IMR-90 (cell line): ENCODE measurements at regions not wholly inside any gene's neighbourhood (a gene's known extent, or its start where the extent isn't known, plus 50 kb on each side); places are given as distances from the start of the nearest gene placed in this dataset.

Experiments used
- ATAC-seq: fragments of 200-7000 bp; cut with Tn5 transposase; 2 replicates; pipeline ENCODE4 v1.9.1; 2020; ENCODE audit warnings: low read depth, mild to moderate bottlenecking, moderate library complexity
- BruUV-seq: library from RNA; stranded (reverse); fragments of 400-500 nt; replicated peaks from 2 replicates; lab custom pipeline; 2021; lab: Mats Ljungman, UMichigan
- CTCF ChIA-PET: fragments of 300-600 bp; formaldehyde crosslinking; extraction: SDS; loops from one replicate; lab custom pipeline; 2021; ENCODE audit warnings: antibody characterized with exemption; lab: Yijun Ruan, JAX
- POLR2A ChIA-PET: fragments of 300-600 bp; sonication (Branson Sonifier 250); formaldehyde crosslinking; loops from one replicate; lab custom pipeline; 2022; ENCODE audit warnings: antibody characterized with exemption; ENCODE audit not compliant: unreplicated experiment; lab: Charles Lee
- DNase-seq: peaks from one replicate; pipeline ENCODE4 v3.0.0; 2013
- H2AFZ ChIP-seq: replicated peaks from 2 replicates; pipeline ENCODE3; 2013; ENCODE audit warnings: low read length, mild to moderate bottlenecking; ENCODE audit not compliant: poor library complexity
- H2AK5ac ChIP-seq: 2 replicates; pipeline ENCODE4 v1.6.1; 2013; ENCODE audit warnings: low read depth, low read length, inconsistent platforms
- H2AK9ac ChIP-seq: replicated peaks from 2 replicates; pipeline ENCODE3; 2013; ENCODE audit warnings: mild to moderate bottlenecking, low read depth, low read length, moderate library complexity; ENCODE audit not compliant: poor library complexity
- H2BK120ac ChIP-seq: 2 replicates; pipeline ENCODE4 v1.6.1; 2013; ENCODE audit warnings: low read depth, low read length, inconsistent platforms
- H2BK15ac ChIP-seq: 3 replicates; pipeline ENCODE4 v1.6.1; 2013; ENCODE audit warnings: low read depth, low read length, inconsistent platforms
- H2BK20ac ChIP-seq: 2 replicates; pipeline ENCODE4 v1.6.1; 2013; ENCODE audit warnings: low read depth, mild to moderate bottlenecking, inconsistent platforms, low read length, moderate library complexity
- H2BK5ac ChIP-seq: 2 replicates; pipeline ENCODE4 v1.6.1; 2013; ENCODE audit warnings: mild to moderate bottlenecking, low read depth, low read length, inconsistent platforms; ENCODE audit not compliant: poor library complexity, severe bottlenecking
- H3K14ac ChIP-seq: replicated peaks from 2 replicates; pipeline ENCODE4 v1.6.1; 2013; ENCODE audit warnings: low read depth, low read length, inconsistent platforms
- H3K18ac ChIP-seq: 2 replicates; pipeline ENCODE4 v1.6.1; 2013; ENCODE audit warnings: low read depth, low read length, control low read depth
- H3K23ac ChIP-seq: 2 replicates; pipeline ENCODE4 v1.6.1; 2013; ENCODE audit warnings: low read depth, low read length, inconsistent platforms
- H3K27ac ChIP-seq: 2 replicates; pipeline ENCODE4 v1.5.1; 2013; ENCODE audit warnings: mild to moderate bottlenecking, control low read depth, low read length; ENCODE audit not compliant: insufficient read depth
- H3K27me3 ChIP-seq: 2 replicates; pipeline ENCODE4 v1.6.1; 2013; ENCODE audit warnings: low read length; ENCODE audit not compliant: control insufficient read depth, insufficient read depth
- H3K36me3 ChIP-seq: 2 replicates; pipeline ENCODE4 v1.6.1; 2013; ENCODE audit warnings: low read length, mixed read lengths; ENCODE audit not compliant: control insufficient read depth, insufficient read depth
- H3K4ac ChIP-seq: 2 replicates; pipeline ENCODE4 v1.6.1; 2013; ENCODE audit warnings: low read depth, low read length, inconsistent platforms
- H3K4me1 ChIP-seq: 2 replicates; pipeline ENCODE4 v1.6.1; 2013; ENCODE audit warnings: low read length, mixed read lengths; ENCODE audit not compliant: control insufficient read depth, insufficient read depth
- H3K4me2 ChIP-seq: 2 replicates; pipeline ENCODE4 v1.6.1; 2013; ENCODE audit warnings: low read depth, mild to moderate bottlenecking, control low read depth, low read length, moderate library complexity
- H3K4me3 ChIP-seq: 2 replicates; pipeline ENCODE4 v1.5.1; 2013; ENCODE audit warnings: low read depth, mild to moderate bottlenecking, control low read depth, low read length, moderate library complexity; ENCODE audit not compliant: insufficient read depth
- H3K56ac ChIP-seq: 2 replicates; pipeline ENCODE4 v1.6.1; 2013; ENCODE audit warnings: low read length, inconsistent platforms; ENCODE audit not compliant: insufficient read depth; ENCODE audit errors: extremely low read depth
- H3K79me1 ChIP-seq, 2 experiments: 2 replicates each; pipeline ENCODE4 v1.6.1; 2013; ENCODE audit warnings: low read length in 2 of 2, inconsistent platforms in 1 of 2, low read depth in 1 of 2
- H3K9ac ChIP-seq: 2 replicates; pipeline ENCODE4 v1.6.1; 2013; ENCODE audit warnings: low read depth, low read length, control low read depth
- H3K9me1 ChIP-seq: 2 replicates; pipeline ENCODE4 v1.6.1; 2013; ENCODE audit warnings: low read length, inconsistent platforms; ENCODE audit not compliant: insufficient read depth
- H3K9me3 ChIP-seq: 2 replicates; pipeline ENCODE4 v1.6.1; 2013; ENCODE audit warnings: low read length; ENCODE audit not compliant: control insufficient read depth, insufficient read depth
- H4K20me1 ChIP-seq: 2 replicates; pipeline ENCODE4 v1.6.1; 2013; ENCODE audit warnings: low read length, inconsistent platforms; ENCODE audit not compliant: insufficient read depth
- H4K5ac ChIP-seq: 2 replicates; pipeline ENCODE4 v1.6.1; 2013; ENCODE audit warnings: mild to moderate bottlenecking, low read depth, low read length, control low read depth
- H4K8ac ChIP-seq, 2 experiments: 2 replicates each; pipeline ENCODE4 v1.6.1; 2013; ENCODE audit warnings: low read depth in 2 of 2, low read length in 2 of 2, control low read depth in 1 of 2, inconsistent platforms in 1 of 2
- H4K91ac ChIP-seq: 2 replicates; pipeline ENCODE4 v1.6.1; 2013; ENCODE audit warnings: low read depth, low read length, inconsistent platforms; ENCODE audit not compliant: insufficient read depth
- CEBPB ChIP-seq: IDR thresholded peaks from 2 replicates; pipeline ENCODE4 v1.6.1; 2012; ENCODE audit warnings: low read depth, low read length, improper control_type of control experiment
- MAFK ChIP-seq: IDR thresholded peaks from 2 replicates; pipeline ENCODE4 v1.6.1; 2012; ENCODE audit warnings: low read depth, low read length, improper control_type of control experiment
- RFX5 ChIP-seq: IDR thresholded peaks from 2 replicates; pipeline ENCODE4 v1.8.0; 2012; ENCODE audit warnings: low read depth, mild to moderate bottlenecking, low read length, moderate library complexity
- WGBS, 2 experiments: methylation state at CpG; one replicate each; pipeline versions ENCODE4 v1.1.5 to v1.1.7; 2013; ENCODE audit warnings: missing lambda C conversion rate in 2 of 2; ENCODE audit not compliant: insufficient read length in 1 of 2; ENCODE audit errors: extremely low coverage in 2 of 2; 5-methylcytosine and 5-hydroxymethylcytosine counted together
- dilution Hi-C: fragments of 300-500 bp; cut with HindIII; formaldehyde crosslinking; loops from one replicate; pipeline ENCODE4 v1.14.3; 2018; ENCODE audit warnings: low sequenced_read_pairs; ENCODE audit not compliant: unreplicated experiment
- in situ Hi-C: fragments of 300-500 bp; cut with MboI; formaldehyde crosslinking; loops from 3 replicates; pipeline ENCODE4 v1.14.3; 2019; ENCODE audit warnings: low sequenced_read_pairs, inconsistent platforms, mixed read lengths
- intact Hi-C: fragments of 100-400 bp; cut with micrococcal nuclease; formaldehyde crosslinking; loops from 2 replicates; pipeline ENCODE4 v1.10.0; 2022

DNA sequence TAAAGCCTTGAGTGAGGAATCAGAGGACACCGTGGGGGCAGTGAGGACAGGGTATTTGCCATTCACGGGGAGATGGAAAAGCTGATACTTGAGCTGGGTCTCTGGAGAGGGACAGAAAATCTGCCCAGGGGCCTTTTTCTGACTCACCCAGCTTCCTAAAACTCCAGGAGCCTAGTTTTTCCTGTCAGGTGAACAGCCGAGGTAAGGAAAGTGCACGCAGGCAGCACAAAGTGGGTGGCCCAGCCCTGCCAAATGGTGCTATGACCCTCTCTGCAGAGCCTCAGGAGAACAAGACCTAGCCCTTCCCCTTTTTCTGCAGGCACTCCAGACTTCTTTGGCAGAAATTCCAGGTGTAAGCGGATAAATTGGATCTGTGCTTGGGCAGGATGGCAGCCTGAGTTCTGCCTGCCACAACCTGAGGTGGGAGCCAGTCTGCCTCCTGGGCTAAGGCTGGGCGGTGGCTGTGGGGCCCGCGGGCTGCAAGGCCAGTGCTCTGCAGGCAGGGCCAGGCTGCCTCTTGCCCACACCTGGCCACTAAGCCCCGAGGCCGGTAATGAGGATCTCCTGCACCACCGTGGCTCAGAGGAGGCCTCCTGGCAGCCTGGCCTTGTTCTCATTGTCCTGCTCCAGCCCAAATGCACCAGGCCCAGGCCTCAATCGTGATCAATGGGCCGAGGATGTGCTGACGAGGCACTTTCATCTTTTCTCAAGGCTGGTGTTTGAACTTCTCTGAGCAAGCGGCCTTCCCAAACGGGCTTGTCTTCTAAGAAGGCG is 72.9 kb upstream of the LMO1 start:
- H3K4me1 ChIP-seq = no peaks in the 10 kb centered on the region
- in situ Hi-C loops (loop anchor here (10.0 kb wide), 1 partner anchor 228 kb away; no protein-coding TSS in a partner anchor), intact Hi-C loops (no loop called here), dilution Hi-C loops (no loop called here)
- no peak overlapping the region for H4K8ac ChIP-seq
- no peak overlapping the region for H2BK5ac ChIP-seq
- no peaks in the 10 kb centered on the region for H3K79me1 ChIP-seq
- no peak overlapping the region for H2AK5ac ChIP-seq
- 74% methylated on average over 5 of the region's 17 CpGs; no CpG with 5 or more reads in 1 of the 2 experiments for WGBS, 2 experiments
- H3K36me3 ChIP-seq = no peaks in the 10 kb centered on the region
- no peak overlapping the region for H3K4ac ChIP-seq
- H2AK9ac ChIP-seq = no peak overlapping the region
- no peaks in the 10 kb centered on the region for H3K9me3 ChIP-seq
- no peak overlapping the region for H3K4me2 ChIP-seq
- H4K5ac ChIP-seq = no peak overlapping the region
- no peak overlapping the region for H3K14ac ChIP-seq
- no peaks in the 10 kb centered on the region for H4K20me1 ChIP-seq
- CTCF ChIA-PET = no interaction called here
- no peaks in the 10 kb centered on the region for H3K9me1 ChIP-seq
- no peak for TF ChIP-seq RFX5
- TF ChIP-seq CEBPB = no peak
- TF ChIP-seq MAFK = peak; percentile 92
- H3K4me3 ChIP-seq = no peak overlapping the region
- H3K18ac ChIP-seq = no peak overlapping the region
- H3K23ac ChIP-seq = no peak overlapping the region
- no peak overlapping the region for H3K27ac ChIP-seq
- BruUV-seq = no TSS peak
- no peak overlapping the region for H4K91ac ChIP-seq
- H3K9ac ChIP-seq = no peak overlapping the region
- H2BK20ac ChIP-seq = no peak overlapping the region
- POLR2A ChIA-PET = no interaction called here
- ATAC-seq (no peak), DNase-seq (no peak)
- H2BK120ac ChIP-seq = no peak overlapping the region
- H2BK15ac ChIP-seq = no peak overlapping the region
- H2AFZ ChIP-seq = no peak overlapping the region
- no peaks in the 10 kb centered on the region; the same call in 1 of the 2 replicates for H3K27me3 ChIP-seq
- H3K56ac ChIP-seq = no peak overlapping the region
